HS-27A (cell line): ENCODE measurements at regions not wholly inside any gene's neighbourhood (a gene's known extent, or its start where the extent isn't known, plus 50 kb on each side); places are given as distances from the start of the nearest gene placed in this dataset.

Experiments used
- DNase-seq: peaks from one replicate; pipeline ENCODE4 v3.0.0-alpha.2; 2012; ENCODE audit warnings: low read depth, missing footprints

DNA sequence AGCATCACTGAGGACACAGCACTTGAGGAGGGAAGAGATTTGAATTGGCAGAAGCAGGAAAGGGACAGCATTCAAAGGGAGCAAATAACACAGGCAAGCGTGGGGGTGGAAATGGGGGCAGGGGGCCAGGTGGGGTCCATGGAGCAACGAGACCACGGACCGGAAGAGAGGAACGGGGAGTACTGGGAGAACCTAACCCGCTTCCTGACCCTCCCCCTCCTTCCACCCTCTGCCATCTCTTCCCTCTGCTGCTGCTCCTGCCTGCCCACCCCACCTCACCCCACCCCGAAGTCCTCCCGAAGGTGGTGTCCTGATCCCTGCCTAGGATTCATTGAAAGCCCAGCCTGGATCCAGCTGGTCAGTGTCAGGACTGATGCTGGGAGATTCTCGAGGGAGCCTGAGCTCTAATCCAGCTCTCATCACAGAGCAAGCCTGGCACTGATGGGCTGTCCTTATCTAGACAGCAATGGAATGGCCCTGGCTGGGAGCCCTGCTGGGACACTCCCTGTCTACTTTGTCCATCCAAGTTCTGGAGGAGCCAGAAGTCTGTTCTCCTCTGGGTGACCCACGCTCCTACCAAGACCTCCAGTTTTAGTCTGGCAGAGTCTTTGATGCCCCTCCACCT, 105.0 kb downstream of the TRIM29 start:
- DNase-seq = no peak

DNA sequence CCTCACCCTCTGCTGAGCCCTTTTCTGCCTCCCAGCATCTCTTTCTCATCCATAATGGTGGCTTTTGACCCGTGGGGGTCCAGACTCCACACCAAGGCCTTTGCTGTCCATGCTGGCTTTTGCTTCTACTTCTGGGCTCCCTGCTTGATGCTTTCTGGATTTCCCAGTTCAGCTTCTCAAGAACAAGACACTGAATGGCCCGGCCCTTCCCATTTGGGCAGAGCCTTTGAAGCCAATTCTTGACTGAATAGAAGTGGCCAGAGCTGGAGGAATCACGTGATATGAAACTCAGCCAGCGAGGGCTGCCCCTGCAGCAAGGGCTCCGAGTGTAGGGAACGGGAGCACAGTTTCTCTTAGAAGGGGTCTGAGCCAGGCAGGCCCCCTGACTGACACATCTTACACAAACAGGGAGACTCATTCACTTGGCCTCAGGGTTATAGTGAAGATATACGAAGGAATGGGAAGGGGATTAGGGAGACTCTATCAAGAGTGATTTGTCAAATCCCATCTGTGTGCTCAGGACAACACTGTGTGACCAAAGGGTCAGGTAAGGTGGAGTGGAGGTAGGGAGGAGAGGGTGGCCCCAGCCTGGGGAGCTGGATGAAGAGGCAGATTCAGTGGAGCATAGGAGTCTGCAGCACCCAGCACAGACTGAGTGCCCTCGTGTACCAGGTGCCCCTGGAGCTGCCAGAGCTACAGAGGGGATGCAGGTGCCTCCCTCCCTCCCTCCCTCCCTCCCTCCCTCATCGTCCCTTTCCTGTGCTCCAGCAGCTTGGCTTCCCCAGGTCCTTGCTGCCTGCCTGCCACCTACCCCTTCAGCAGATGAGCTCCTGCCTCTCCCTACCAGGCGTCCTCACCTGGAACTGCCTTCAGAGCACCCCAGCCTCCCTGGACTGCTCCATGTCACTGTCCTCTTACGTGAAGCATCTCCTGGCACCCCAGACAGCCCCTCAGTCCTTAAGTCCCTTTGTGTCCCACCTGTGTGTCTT, 106.0 kb downstream of the TRIM29 start:
- no peak for DNase-seq

DNA sequence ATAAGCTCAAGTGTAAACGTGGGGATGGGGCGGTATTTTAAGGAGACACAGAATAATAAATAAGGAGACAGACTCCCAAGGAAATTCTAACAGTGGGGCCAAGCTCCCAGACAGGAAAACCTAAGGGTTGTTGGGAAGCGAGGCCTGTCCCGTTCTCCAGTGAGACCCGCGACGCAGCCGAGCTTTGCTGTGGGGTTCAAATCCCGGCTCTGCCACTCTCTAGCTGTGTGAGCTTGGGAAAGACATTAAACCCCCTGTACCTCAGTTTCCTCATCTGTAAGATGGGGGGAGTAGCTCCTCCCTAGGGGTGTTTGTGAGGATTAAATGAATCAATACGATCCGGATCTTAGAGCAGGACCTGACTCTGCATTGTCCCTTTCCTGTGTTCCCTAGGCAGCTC, 106.8 kb downstream of the TRIM29 start:
- DNase-seq = no peak

DNA sequence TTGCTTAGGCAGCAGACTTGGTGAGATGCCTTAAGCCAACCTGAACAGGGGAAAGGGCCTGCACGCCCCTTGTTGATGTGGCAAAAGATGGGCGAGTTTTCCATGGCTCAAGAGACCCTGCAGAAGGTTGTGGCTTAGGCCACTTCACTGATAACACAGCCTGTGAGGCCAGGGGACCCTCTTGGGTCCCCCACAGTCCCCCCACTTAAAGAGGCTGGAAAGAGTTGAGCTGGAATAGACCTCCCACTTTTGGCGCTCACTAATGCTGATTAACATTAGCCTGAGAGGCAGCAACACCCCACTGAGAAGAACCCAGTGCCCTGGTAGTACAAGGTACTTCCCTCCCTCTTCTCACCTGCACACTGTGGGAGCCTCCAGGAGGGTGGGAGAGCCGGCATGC, 107.5 kb downstream of the TRIM29 start:
- DNase-seq = no peak

DNA sequence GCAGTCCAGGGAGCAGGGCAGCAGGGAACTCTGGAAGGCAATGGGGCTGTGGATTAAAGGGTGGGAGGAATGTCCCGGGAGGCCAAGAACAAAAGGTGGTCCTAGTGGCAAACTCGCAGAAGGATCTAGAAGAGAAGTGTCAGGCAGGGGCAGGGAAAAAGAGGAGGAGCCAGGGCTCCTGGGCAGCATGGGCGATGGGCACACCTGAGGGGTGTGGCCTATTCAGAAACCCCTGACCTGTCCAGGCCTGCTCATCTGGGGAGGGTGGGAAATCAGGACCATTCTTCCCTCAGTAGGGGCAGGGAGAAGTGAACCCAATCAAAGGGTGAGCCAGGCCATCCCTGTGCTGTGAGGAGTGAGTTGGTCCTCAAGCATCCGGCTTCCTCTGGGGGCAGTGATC, 108.6 kb downstream of the TRIM29 start:
- no peak for DNase-seq

DNA sequence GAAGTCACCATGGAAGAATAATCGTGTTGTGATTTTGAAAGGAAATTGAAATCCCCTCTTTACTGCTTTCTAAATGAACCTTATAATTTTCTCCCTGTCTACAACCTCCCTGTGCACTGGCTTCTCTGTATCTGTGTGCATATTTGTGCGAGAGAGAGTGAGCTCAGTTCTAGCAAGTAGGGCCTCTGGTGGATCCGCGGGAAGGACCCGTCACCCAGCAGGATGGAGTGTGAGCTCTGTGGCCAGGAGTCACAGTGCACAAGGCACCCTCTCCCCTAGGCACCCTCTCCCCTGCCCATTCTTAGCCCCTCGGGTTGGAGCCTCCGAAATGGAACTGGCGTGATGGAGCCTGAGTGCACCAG, 109.0 kb downstream of the TRIM29 start:
- DNase-seq = no peak

DNA sequence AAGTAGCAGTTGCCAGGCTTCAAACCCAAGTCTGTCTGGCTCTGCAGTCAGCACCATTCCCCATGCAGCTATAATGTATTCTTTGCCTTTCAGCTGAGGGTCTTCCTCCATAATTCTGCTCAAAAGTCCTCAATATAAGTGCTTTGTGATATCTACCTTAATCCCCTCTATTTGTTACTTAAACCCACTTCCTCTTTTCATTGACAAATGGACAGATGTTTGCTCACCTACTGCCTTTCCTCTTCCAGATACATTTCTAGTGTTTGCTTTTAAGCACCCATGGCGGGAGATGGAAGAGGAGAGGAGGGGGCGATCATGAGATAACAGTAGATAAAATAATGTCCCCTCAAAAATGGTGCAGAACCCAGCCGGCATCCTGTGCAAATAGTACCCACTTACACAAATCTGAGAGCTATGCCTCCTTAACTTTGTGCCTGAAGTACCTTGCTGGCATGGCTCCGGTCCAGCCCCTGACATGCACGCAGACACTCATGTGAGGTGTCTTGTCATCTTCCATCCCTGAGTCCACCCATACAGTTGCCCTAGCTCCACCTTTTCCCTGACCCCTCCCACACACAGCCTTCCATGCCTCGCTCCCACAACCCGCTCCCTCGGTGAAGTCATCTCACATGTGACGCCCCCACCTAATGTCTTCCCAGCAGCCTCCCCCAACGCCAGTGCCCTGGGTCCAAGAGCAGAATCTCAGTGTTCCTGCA, 109.6 kb downstream of the TRIM29 start:
- no peak for DNase-seq

DNA sequence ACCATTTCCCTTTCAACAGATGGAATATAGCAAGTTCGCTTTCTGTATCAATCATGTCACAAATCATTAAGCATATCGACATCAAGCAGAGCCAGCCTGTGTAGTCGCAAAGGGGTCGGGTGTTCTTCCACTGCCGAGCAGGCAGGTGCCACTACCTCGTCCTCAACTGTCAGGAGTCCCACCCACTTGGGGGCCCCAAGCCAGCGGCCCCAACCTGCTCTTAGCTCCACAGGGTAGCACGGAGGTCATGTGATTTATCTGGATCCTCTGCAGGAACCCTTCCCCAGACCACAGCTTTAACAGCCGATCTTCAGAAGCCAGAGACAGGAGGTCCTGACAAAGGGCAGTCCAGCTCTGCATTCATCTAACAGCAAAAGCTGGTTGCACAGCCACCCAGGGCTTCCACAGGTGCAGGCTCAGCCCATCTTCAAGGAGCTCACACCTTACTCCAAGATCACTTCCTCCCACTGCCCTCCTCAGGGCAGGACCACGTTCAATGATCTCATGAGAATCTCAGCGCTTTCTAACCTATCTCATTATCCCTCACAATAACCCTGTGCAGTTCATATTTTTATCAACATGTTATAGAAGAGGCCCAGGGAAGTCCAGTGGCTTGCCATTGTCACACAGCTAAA, 110.2 kb downstream of the TRIM29 start:
- no peak for DNase-seq

DNA sequence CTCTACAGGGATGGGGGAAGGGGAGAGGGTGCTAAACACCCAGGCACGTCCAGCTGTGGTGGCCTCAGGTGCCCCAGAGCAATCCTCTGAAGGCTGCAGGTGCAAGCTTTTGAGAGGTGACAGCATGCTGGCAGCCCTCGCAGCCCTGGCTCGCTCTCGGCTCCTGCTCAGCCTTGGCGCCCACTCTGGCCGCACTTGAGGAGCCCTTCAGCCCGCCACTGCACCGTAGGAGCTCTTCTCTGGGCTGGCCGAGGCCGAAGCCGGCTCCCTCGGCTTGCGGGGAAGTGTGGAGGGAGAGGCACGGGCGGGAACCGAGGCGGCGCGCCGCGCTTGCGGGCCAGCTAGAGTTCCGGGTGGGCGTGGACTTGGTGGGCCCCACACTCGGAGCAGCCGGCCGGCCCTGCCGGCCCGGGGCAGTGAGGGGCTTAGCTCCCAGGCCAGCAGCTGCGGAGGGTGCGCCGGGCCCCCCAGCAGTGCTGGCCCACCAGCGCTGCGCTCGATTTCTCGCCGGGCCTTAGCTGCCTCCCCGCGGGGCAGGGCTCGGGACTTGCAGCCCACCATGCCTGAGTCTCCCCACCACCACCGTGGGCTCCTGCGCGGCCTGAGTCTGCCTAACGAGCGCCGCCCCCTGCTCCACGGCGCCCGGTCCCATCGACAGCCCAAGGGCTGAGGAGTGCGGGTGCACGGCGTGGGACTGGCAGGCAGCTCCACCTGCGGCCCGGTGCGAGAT, 112.1 kb downstream of the TRIM29 start:
- DNase-seq = no peak

DNA sequence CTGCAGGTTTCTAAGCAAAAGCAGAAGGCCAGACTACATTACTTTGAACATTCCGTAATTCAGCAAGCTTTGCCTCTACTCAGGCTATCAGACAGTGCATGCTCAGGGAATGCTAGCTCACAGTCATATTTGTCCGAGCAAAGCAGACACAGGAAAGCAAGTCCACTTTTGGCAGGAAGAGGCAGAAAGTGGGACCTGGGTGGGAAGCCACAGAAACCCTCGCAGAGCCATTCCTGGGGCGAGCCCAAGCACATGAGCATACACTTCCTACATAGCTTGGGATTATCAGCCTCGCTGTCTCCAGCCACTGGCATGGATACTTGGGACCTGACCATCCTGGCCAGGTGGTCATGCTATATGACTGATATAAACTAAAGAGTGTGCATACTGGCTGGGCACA, 113.3 kb downstream of the TRIM29 start:
- no peak for DNase-seq

DNA sequence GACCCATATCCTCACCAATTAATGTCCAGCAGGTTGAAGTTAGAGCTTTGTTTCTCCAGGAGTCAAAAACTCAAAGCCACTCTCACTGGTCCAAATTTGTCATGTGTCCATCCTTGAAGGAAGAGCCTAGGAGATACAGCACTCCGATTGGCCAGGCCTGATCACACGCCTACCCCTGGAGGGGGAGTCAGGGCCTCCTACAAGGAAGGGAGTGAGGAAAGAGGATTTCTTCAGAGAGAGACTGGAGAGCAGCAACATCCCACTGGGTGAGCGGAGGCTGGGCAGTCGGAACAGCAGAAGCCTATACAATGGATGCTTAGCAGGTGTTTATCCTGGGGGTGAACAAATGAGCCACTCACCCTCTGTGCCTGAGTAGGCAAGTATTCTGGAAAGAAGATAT, 113.9 kb downstream of the TRIM29 start:
- no peak for DNase-seq

DNA sequence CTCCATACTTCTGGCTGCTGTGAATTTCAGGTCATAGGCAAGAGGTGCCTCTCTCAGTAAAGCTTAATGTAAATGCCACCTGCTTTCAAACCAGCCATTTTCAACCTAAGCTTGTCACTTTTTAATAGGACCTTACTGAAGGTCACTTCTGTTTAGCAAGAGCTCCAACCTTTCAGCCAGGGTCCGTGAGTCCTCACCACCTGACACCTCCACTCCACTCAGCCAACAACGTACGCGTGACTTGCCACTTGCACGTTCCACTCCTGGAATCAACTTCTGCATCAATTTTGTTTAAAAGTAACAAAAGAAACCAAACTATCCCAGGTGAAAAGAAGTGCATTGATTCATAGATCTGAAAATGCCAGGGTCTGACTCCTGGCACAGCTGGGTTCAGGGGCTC, 114.4 kb downstream of the TRIM29 start:
- DNase-seq = no peak

DNA sequence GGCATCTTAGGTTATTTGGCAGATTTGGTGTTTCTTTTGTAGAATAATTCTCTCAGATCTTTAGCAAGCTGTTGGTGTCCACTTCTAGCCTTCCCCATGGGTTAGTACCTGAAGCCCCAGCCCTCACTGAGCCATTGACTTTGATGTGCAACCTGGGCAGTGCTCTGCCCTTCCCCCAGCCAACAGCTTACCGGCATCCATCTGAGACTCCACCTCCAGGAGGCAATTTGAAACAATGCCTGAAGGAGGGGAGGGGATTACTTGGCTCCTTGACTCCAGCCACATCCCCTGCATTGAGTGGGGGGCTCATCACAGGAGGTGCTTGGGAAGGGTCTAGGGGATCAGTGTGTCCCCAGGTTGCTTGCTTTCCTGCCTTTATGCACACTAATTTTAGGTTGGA, 114.8 kb downstream of the TRIM29 start:
- DNase-seq = no peak

DNA sequence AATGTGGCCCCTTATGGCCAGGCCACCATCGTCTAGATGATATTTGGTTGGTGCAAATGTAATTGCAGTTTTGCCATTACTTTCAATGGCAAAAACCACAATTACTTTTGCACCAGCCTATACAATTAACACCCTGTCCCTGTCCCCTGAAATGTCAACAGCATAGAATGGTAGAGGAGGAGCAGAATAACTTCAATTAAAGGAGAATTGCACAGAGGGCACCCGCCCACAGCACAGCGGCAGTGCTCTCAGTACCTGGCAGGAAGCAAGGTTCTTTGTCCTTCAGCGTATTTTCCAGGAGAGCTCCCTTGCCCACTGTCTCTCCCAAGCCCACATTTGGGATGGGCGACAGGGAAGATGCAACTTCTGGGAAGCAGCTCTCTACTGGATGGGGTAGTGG, 115.3 kb downstream of the TRIM29 start:
- no peak for DNase-seq

DNA sequence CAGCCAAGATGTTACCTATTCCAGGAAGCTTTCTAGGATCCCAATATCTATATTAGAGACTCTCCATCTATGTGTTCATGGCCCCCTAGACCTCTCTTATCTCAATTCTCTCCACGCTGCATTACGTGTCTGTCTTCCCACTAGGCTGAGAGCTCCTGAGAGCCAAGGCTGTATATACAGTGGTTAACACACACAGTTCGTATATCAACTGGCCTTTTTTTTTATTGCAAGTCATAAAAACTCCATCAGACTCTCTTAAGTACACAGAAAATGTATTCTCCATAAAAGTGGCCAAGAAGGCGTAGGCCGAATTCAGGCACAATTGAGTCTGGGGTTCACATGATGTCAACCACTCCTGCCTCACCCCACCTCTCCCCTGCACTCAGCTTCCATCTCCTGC, 115.9 kb downstream of the TRIM29 start:
- DNase-seq = no peak

DNA sequence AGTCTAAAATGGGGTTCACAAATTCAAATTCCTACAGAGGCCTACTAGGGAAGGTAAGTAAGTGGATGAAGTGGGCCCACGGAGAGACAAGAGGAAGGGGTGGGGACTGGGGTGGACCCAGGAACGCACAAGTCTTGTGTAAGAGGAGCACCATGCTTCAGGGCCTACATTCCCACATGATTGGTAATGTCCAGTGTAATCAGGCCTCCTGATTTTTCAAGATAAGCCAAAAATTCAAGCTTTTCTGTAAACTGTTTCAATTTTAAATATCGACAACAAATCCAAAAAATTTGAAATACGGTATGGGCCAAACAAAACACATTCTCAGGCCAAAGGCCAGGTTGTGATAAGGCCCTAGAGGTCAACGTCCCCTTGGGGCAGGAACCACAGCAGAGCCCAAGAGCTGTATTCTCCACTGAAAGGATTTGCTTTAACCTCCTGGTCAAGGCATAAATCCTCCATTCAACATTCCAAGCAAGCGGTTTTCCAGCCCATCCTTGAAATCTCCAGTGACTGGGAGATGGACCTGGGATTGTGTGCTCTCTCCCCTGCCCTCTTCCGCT, 116.4 kb downstream of the TRIM29 start:
- DNase-seq = no peak

DNA sequence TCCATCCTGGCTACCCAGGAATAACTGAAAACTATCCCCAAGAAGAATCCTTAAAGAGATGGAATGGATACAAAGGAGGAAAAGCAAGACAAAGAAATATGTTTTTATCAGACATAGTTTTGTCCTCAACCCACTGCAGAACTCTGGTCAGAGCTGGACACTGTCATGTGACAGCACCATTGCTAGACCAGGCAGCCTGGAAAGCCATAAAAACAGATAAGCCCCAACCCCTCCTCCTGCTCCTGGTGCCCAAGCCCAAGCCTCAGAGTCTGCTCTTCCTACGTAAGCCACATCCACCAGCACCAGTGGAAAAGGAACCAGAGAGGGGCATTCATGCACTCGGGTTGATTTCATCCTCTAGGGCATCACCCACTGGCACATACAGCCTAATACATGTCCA, 116.9 kb downstream of the TRIM29 start:
- no peak for DNase-seq

DNA sequence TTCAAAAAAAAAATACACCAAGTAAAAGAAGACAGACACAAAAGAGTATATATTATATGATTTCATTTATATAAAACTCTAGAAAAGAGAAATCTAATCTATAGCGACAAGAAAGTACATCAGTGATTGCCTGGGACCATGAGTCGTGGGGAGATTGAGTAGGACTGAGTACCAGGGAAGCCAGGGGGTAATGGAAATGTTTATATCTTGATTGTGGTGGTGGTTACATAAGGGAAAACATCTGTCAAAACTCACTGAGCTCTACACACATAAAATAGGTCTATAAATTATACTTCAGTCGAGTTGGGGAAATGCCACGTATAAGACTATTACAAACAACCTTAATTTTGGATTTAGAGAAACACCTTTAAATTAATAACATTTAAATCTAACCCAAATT, 117.4 kb downstream of the TRIM29 start:
- DNase-seq = no peak

DNA sequence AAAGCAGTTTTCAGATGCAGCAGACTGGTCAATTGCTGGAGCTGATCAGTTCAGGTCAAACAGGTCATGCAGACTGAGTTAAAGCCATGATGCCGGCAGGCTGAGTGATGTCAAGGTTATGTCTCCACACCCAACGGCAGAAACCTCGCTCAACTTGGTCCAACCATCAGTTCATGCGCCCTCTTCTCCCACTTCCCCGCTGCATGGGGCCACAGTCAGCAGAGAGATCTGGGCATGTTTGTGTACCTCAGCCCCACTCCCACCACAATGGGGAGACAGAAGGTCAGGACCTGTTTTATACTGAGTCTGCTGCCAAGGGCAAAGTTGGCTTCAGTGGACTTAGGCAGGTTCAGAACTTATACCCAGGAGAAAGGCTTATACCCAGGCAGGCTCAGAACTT, 118.7 kb downstream of the TRIM29 start:
- DNase-seq = no peak

DNA sequence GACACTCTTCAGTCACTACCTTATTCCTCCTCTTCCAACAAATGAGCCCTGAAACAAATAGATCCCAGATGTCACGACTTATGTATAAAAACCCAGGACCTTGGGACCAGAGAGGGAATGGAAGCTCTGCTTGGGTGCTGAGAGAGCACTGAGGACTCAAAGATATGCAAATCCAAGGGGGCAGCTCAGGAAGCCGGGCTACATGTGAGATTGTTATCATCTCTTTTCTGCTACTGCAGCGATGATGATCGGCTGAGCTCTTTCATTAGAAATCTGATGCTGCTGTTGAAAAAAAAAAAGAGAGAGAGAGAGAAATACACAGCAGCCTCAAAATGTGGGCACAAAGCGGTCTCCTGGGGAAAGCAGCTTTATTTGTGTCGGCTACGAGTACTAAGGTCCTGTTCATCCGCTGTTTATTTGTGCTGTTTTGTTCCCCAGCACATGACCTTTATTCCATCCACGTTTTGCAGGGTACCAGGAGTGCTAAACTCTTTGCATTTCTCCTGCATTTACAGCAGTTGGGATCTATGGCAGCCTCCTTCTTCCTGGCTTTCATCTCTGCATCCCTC, 120.2 kb downstream of the TRIM29 start:
- DNase-seq = no peak
